ENCODE measurements at regions not wholly inside any gene's neighbourhood (a gene's known extent, or its start where the extent isn't known, plus 50 kb on each side); places are given as distances from the start of the nearest gene placed in this dataset.

DNA sequence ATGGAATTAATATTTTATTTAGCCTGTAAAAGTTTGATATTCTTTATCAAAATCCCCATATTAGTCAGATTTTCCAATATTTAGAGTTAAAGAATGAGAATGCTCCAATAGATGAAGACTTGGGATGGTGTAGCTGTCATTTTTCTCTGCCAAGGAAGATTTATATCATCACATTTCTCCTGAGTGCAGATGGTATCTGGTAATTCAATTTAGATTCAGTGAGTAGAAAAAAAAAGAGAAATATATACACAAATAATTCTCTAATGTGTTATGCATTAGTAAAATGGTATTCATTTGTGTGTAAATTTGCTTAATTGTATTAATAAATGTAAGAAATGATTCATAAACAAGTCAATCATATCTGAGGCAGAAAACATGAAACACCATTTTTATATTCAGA is 1508.7 kb upstream of the PCDH20 start:
- no peak for ATAC-seq
- no peak for TF ChIP-seq RARB (CRISPR knock-in tag; IDR thresholded peaks at IDR 0.05)
- TF ChIP-seq, protein P1, sequence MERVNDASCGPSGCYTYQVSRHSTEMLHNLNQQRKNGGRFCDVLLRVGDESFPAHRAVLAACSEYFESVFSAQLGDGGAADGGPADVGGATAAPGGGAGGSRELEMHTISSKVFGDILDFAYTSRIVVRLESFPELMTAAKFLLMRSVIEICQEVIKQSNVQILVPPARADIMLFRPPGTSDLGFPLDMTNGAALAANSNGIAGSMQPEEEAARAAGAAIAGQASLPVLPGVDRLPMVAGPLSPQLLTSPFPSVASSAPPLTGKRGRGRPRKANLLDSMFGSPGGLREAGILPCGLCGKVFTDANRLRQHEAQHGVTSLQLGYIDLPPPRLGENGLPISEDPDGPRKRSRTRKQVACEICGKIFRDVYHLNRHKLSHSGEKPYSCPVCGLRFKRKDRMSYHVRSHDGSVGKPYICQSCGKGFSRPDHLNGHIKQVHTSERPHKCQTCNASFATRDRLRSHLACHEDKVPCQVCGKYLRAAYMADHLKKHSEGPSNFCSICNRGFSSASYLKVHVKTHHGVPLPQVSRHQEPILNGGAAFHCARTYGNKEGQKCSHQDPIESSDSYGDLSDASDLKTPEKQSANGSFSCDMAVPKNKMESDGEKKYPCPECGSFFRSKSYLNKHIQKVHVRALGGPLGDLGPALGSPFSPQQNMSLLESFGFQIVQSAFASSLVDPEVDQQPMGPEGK (CRISPR knock-in tag; IDR thresholded peaks at IDR 0.05; ENCODE audit: borderline replicate concordance) = no peak
- TF ChIP-seq ISL1 (CRISPR knock-in tag; IDR thresholded peaks at IDR 0.05) = peak; percentile 91

DNA sequence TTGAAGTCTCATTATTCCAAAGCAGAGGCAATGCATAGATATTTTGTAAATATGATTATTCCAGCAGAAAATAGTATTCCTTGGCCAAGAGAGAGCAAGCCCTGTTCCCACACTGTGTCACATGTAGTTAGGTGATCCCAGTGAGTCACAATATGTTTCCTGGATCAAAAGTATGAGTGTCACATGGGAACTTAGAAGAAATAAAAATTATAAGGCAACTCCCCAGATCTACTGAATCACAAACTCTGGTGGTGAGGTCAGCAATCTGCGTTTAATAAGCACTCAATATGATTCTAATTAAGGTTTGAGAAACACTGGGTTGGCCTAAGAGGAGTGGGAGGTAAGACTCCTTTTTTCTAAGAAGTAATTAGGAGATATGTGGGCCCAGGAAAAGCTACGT is 1504.5 kb upstream of the PCDH20 start:
- TF ChIP-seq, protein P2, sequence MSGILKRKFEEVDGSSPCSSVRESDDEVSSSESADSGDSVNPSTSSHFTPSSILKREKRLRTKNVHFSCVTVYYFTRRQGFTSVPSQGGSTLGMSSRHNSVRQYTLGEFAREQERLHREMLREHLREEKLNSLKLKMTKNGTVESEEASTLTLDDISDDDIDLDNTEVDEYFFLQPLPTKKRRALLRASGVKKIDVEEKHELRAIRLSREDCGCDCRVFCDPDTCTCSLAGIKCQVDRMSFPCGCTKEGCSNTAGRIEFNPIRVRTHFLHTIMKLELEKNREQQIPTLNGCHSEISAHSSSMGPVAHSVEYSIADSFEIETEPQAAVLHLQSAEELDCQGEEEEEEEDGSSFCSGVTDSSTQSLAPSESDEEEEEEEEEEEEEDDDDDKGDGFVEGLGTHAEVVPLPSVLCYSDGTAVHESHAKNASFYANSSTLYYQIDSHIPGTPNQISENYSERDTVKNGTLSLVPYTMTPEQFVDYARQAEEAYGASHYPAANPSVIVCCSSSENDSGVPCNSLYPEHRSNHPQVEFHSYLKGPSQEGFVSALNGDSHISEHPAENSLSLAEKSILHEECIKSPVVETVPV (CRISPR knock-in tag; IDR thresholded peaks at IDR 0.05) = no peak
- no peak for TF ChIP-seq ZNF565 (CRISPR knock-in tag; conservative IDR thresholded peaks at IDR 0.05; ENCODE audit: low read depth)
- no peak for TF ChIP-seq ZNF8 (CRISPR knock-in tag; IDR thresholded peaks at IDR 0.05)
- TF ChIP-seq RARB (CRISPR knock-in tag; IDR thresholded peaks at IDR 0.05) = no peak
- TF ChIP-seq TCF4 (CRISPR knock-in tag; IDR thresholded peaks at IDR 0.05; ENCODE audit: borderline replicate concordance) = no peak
- TF ChIP-seq BACH2 (CRISPR knock-in tag; IDR thresholded peaks at IDR 0.05; ENCODE audit: borderline replicate concordance) = no peak
- no peak for TF ChIP-seq CSDC2 (CRISPR knock-in tag; IDR thresholded peaks at IDR 0.05)
- TF ChIP-seq, protein P1 (CRISPR knock-in tag; IDR thresholded peaks at IDR 0.05; ENCODE audit: borderline replicate concordance) = no peak
- TF ChIP-seq, protein P3, sequence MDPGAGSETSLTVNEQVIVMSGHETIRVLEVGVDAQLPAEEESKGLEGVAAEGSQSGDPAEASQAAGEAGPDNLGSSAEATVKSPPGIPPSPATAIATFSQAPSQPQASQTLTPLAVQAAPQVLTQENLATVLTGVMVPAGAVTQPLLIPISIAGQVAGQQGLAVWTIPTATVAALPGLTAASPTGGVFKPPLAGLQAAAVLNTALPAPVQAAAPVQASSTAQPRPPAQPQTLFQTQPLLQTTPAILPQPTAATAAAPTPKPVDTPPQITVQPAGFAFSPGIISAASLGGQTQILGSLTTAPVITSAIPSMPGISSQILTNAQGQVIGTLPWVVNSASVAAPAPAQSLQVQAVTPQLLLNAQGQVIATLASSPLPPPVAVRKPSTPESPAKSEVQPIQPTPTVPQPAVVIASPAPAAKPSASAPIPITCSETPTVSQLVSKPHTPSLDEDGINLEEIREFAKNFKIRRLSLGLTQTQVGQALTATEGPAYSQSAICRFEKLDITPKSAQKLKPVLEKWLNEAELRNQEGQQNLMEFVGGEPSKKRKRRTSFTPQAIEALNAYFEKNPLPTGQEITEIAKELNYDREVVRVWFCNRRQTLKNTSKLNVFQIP (CRISPR knock-in tag; IDR thresholded peaks at IDR 0.05; ENCODE audit: borderline replicate concordance, low read depth) = no peak
- no peak for TF ChIP-seq ZFP3 (CRISPR knock-in tag; IDR thresholded peaks at IDR 0.05)
- no peak for TF ChIP-seq ARNTL (CRISPR knock-in tag; IDR thresholded peaks at IDR 0.05; ENCODE audit: borderline replicate concordance, low read depth)
- no peak for TF ChIP-seq ZFP30 (CRISPR knock-in tag; IDR thresholded peaks at IDR 0.05)
- TF ChIP-seq ISL1 (CRISPR knock-in tag; IDR thresholded peaks at IDR 0.05) = no peak
- no peak for TF ChIP-seq ESRRG (CRISPR knock-in tag; IDR thresholded peaks at IDR 0.05)
- TF ChIP-seq TOX (CRISPR knock-in tag; IDR thresholded peaks at IDR 0.05; ENCODE audit: borderline replicate concordance) = no peak
- TF ChIP-seq PPARA (CRISPR knock-in tag; IDR thresholded peaks at IDR 0.05; ENCODE audit: borderline replicate concordance) = no peak
- no peak for TF ChIP-seq ZNF70 (CRISPR knock-in tag; IDR thresholded peaks at IDR 0.05)
- no peak for TF ChIP-seq OSR1 (CRISPR knock-in tag; IDR thresholded peaks at IDR 0.05)
- TF ChIP-seq, protein P4, sequence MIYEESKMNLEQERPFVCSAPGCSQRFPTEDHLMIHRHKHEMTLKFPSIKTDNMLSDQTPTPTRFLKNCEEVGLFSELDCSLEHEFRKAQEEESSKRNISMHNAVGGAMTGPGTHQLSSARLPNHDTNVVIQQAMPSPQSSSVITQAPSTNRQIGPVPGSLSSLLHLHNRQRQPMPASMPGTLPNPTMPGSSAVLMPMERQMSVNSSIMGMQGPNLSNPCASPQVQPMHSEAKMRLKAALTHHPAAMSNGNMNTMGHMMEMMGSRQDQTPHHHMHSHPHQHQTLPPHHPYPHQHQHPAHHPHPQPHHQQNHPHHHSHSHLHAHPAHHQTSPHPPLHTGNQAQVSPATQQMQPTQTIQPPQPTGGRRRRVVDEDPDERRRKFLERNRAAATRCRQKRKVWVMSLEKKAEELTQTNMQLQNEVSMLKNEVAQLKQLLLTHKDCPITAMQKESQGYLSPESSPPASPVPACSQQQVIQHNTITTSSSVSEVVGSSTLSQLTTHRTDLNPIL (CRISPR knock-in tag; IDR thresholded peaks at IDR 0.05; ENCODE audit: low read depth) = no peak
- TF ChIP-seq ZC3H10 (CRISPR knock-in tag; IDR thresholded peaks at IDR 0.05) = no peak
- peak; percentile 25; the same call in 1 of the 3 replicates for ATAC-seq

DNA sequence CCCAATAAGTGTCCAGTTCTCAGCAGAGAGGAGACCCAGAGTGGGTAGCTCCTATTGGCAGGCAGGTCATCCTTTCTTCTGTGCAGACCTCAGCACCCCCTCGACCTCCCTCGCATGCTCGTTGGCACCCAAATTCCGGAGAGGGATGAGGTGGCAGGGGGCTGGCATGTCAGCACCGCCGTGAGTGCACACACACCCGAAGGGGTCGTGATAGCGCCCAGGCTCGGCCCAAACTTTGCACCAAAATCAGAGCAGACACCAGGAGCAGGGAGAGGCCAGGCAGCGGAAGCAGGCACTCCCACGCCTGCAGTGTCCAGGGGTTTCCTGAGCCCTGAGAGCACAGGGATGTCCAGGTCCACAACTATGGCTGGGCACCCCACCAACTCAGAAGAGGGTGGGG is 1503.8 kb upstream of the PCDH20 start:
- TF ChIP-seq BACH2 (CRISPR knock-in tag; IDR thresholded peaks at IDR 0.05; ENCODE audit: borderline replicate concordance) (no peak), TCF4 (CRISPR knock-in tag; IDR thresholded peaks at IDR 0.05; ENCODE audit: borderline replicate concordance) (no peak), SNAI2 (CRISPR knock-in tag; IDR thresholded peaks at IDR 0.05) (no peak), OSR1 (CRISPR knock-in tag; IDR thresholded peaks at IDR 0.05) (no peak), ARNTL (CRISPR knock-in tag; IDR thresholded peaks at IDR 0.05; ENCODE audit: borderline replicate concordance, low read depth) (no peak), ISL1 (CRISPR knock-in tag; IDR thresholded peaks at IDR 0.05) (no peak), ESRRG (CRISPR knock-in tag; IDR thresholded peaks at IDR 0.05) (no peak), PPARA (CRISPR knock-in tag; IDR thresholded peaks at IDR 0.05; ENCODE audit: borderline replicate concordance) (no peak), ZNF8 (CRISPR knock-in tag; IDR thresholded peaks at IDR 0.05) (no peak), TOX (CRISPR knock-in tag; IDR thresholded peaks at IDR 0.05; ENCODE audit: borderline replicate concordance) (no peak)
- TF ChIP-seq, protein P1 (CRISPR knock-in tag; IDR thresholded peaks at IDR 0.05; ENCODE audit: borderline replicate concordance) = no peak
- TF ChIP-seq, protein P4 (CRISPR knock-in tag; IDR thresholded peaks at IDR 0.05; ENCODE audit: low read depth) = no peak
- TF ChIP-seq, protein P3 (CRISPR knock-in tag; IDR thresholded peaks at IDR 0.05; ENCODE audit: borderline replicate concordance, low read depth) = no peak
- TF ChIP-seq, protein P2 (CRISPR knock-in tag; IDR thresholded peaks at IDR 0.05) = no peak
- ATAC-seq = no peak
